HG02763 (cell line): ENCODE measurements at regions not wholly inside any gene's neighbourhood (a gene's known extent, or its start where the extent isn't known, plus 50 kb on each side); places are given as distances from the start of the nearest gene placed in this dataset.

Source experiments
- ATAC-seq: cut with Tn5 transposase; IDR thresholded peaks from one replicate; pipeline ENCODE4 v1.9.1; 2021; ENCODE audit warnings: mild to moderate bottlenecking, moderate library complexity; ENCODE audit not compliant: unreplicated experiment

DNA sequence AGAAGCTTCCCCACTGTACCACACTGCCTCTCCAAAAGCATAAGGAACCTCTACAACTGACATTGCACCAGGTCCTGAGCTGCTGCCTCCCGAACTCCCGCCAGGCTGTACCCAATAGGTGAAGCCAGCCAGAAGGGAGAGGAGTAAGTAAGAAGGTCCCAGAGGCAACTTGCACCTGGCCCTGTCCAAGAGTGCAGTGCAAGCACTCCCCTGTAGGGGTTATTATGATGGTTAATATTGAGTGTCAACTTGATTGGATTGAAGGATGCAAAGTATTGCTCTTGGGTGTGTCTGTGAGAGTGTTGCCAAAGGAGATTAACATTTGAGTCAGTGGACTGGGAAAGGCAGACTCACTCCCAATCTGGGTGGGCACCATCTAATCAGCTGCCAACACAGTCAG is 879.3 kb upstream of the SLIT2 start:
- ATAC-seq = no peak

DNA sequence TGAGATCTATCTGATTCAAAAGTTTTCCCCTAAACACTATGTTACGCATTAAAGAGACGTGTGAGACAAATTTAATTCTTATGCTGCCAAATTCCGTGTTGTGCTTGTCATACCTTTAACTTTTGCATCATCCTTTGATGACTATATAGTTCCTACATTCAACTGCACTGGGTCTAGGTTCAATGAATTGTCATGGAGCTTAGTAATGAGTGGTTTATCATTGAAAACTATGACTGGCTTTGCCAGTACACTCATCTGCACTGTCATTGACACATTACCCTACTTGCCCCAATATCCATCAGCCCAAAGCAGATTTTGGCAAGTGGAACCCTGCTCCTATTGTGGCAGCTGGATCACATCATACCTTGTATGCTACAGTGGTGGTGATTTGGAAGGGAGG is 882.9 kb upstream of the SLIT2 start:
- no peak for ATAC-seq

DNA sequence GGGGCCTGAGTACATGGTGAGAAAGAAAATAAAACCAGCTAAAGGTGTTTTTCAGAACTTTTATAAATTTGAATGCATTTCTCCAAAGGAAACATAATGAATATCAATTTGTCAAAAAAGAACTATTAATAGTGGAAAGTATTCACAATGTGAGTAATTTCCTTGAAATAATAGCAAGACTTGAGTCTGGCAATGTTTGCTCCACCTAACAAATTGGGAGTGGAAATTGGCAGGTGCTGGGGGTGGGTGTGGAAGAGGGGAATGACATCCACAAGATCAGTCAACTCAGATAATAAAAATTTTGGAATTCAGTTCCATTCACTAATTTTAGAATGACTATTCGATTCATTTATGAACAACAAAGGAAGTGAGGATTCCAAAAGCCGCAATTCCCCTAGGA is 884.8 kb upstream of the SLIT2 start:
- no peak for ATAC-seq

DNA sequence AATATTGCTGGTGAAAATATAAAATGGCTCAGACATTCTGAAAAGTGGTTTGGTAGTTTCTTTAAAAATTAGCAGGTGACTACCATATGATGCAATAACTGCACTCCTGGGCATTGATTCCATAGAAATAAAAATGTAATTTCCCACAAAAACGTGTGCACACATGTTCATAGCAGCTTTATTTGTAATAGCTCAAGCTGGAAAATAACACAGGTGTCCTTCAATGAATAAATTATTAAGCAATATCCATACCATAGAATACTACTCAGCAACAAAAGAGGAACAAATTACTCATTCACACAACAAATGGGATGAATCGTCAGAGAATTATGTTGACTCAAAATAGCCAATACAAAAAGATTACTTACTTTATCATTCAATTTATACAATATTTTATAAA is 893.7 kb upstream of the SLIT2 start:
- ATAC-seq = no peak

DNA sequence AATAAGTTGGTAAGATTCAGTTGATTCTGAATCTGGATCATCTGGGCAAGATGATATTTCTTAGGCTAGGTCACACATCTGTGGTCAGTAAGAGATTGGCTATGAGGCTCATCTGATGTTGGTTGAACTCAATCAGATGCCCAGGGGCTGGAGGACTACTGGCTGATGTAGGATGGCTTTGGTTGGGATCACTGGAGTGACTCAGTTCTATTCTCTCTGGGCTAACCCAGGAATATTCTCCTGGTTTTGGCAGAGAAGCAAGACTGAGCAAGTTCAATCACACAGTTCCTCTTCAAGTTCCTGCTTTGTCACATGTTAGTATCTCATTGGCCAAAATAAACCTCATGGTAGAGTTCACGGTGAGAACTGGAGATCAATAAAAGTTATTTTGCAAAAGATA is 902.3 kb upstream of the SLIT2 start:
- ATAC-seq = no peak

DNA sequence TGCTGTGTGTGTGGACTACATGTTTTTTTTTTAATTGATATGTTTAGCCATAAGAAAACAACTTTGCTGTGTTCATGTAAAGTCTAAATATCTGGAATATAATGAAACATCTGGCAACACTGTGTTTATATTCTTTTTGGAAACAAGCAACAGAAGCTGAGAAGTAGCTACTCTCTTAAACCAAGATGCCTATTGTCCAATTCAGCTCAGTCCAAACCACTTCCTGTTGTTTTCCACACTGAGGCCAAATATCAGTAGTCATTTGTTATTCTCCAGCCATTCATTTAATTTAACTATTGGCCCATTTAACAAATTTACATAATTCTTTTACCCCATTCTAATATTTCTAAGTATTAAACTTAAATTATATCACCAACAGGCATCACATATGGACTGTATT is 903.0 kb upstream of the SLIT2 start:
- ATAC-seq = no peak

DNA sequence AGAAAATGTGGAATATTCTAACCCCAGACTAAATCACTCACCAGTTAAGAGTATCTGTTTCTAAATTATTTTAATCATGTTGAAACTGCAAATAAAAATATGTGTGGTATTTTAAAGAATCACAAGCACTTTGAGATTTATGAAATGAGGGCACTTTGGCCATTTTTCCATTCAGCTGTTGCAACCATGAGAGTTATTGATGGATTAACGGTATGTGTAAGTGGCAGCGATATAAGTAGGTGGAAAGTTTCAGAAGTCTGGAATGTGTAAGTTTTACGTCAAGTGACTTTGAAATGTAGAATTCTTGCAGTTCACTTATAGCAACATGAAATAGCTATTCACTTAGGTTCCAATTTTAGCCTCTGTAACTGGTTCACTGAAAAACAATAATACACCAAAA is 905.1 kb upstream of the SLIT2 start:
- no peak for ATAC-seq

DNA sequence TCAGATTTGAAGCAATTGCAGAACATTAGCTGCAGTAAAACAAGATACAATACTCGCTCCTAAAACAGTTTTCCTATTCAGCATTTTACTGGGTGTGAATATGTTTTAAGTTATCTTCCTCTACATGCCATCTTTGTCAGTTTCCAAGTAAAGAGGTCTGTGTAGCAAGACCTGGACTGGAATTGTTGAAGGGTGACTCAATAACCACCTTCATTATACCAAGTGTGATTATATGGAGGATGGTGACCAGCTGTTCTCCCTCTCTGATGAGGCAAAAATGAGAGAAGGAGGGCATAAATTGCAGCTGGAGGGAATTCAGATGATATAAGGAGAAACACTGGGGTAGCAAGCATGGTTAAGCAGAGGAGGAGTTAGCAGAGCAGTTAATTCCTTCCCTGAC is 922.1 kb upstream of the SLIT2 start:
- ATAC-seq = no peak

DNA sequence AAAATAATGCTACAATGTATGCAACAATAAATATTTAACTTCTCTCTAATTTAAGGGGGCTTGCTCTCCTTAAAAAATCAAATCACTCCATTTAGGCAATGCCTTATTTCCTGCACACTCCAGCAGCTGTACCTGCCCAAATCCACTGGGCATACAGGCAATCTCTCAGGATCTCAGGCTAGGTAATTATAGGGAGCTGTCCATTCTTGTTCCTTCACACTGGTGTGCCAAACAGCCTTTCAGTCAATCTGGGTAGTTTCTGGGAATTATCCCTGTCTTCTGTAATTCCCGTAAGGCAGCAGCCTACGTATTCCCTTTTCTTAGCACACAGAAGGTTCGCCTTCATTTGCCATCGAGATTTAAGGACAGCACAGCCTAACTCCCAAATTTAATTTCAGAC is 922.6 kb upstream of the SLIT2 start:
- ATAC-seq = no peak

DNA sequence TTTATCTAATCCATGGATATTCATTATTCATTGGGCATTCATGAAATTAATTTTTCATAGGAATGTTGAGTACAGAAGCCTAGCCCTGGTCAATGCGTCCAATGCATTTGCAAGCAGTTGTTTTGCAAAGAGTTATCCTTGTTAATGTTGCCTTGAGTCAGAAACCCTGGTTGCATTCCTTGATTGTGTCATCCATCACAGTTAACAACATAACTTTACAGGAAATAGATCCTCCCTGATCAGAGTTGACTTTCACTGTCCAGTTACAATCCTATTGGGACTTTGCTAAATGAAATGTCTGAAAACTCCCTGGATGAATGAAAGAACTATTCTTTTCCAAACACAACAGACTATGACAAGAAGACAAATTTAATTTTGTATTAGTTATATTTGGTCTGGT is 924.3 kb upstream of the SLIT2 start:
- no peak for ATAC-seq

DNA sequence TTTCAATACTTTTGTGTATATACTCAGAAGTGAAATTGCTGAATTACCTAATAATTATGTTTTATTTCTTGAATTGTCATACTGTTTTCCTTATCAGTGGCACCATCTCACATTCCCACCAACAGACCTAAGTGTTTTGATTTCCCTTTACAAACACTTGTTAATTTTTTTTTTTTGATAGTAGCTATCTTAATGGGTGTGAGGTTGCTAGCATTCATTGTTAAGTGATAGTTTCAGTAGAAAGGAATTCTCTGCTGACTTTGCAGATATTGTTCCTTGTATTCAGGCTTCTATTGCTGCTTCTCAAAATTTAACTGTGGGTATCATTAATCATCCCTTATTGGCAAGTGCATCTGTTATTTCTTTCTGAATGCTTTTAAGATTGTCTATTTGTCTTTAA is 927.5 kb upstream of the SLIT2 start:
- ATAC-seq = no peak

DNA sequence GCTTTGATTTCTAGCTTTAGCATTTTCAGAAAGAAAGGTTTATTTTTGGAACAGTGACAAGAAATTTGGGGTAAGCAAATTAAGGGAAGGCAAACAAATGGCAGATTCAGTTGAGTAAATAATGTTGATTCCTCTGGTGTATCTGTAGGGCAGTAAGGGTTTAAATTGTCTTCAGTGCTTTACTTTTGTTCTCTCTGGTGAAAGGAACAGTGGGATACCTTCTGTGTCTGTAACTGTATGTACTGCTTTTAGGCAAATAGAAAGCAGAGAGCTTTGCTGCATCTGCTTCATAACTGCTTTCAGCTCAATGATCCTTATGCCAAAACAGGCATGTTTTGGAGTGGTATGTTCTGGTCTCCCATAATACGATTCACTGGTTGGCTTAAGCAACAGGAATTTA is 932.1 kb upstream of the SLIT2 start:
- no peak for ATAC-seq

DNA sequence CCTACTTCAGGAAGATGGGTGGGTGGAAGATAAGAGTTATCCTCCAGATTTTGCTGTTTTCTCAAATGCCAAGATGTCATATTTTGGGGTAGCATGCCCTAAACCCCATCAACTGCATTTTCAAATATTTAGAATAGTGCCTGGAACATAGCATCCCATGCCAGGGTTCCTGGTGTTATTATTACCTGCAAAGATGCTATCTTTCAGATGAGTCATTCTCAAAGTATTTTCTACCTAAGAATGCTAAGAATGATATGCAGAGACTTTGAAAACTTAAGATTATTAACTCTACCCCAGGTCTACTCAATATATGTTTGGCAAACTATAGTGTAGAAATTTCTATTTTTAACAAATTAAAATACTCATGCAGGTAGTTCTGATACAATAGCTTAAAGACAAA is 934.3 kb upstream of the SLIT2 start:
- ATAC-seq = no peak

DNA sequence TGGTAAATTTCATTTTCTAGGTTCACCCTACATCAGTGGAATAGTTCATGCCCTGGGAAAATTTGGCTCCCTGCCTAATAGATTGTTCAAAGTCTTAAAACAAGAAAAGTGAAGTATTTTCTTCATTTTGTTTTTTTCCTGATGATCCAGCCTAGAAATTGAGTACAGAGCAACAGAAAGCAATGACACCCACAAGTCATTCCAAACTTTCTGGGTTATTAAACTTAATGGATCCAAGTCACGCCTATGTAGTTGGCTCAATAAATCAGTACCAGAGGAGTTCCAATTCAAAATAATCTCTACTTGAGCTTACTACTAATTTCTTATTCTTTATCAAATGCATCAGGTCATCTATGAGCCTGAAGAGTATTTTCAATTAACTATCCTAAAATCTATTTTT is 937.6 kb upstream of the SLIT2 start:
- no peak for ATAC-seq

DNA sequence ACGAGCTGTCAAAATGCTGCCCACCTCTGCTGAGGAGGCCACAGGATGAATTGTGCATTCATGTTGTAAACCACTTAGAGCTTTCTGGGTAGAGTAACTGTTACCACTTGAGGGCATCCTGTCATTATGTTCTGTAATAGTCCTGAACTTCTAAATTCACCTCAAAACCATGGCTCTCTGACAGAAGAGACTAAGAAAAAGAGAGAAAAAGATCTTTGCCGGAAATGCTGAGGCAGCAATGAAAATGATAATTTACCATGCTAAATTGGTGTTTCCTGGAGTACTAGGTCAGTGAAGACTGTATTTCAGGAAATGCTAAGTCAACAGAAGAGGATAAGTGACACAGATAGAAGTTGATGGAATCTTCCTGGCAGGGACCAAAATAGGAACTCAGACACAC is 942.3 kb upstream of the SLIT2 start:
- ATAC-seq = no peak

DNA sequence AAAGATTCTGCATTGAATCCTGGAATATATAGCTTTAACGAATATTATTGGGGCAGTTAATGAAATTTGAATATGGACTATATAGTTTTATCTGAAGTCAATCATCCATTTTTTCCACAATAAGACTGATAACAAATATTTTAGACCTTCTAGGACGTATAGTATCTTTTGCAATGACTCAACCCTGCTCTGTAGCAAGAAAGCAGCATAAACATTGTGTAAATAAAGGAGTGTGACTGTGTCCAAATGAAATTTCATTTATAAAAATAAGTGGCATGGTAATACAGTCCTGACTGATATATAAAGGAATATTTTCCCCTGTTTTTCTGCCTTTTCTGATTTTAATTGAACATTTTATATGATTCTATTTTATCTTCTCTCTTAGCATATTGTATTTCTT is 947.7 kb upstream of the SLIT2 start:
- ATAC-seq = no peak

DNA sequence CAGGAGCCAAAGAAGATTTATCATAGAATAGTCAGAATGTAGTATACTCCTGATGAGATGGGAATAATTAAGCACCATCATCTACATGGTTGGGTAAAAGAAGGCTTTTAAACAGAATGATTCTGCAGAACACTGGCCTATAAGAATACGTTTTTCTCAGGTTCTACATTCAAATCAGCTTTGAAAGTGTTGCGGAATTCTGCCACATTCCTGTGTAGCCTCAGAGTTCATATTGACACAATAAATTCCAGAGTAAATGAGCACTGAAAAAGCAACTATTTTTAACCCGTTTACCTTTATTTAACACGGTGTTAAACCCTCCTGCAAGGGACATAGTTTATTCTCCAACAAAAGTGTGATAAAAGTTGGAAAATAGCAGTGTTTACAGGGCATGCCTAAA is 950.2 kb upstream of the SLIT2 start:
- no peak for ATAC-seq

DNA sequence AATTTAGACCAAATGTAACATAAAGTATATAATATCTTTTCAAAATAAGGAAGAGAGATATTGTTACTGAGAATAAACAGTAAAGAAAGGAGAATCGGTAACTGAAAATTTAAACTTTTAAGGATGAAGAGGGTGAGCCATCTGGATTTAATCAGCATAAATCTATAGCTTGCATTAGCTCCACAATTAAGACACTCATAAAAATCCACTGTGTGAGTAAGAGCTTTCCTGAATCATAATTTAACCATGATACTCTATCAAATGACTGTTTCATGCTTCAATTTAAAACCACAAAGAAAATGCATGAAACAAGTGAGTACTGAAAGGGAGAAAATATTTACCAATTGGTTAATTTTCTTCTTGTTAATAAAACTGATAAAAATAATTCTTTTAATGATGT is 951.5 kb upstream of the SLIT2 start:
- ATAC-seq = no peak

DNA sequence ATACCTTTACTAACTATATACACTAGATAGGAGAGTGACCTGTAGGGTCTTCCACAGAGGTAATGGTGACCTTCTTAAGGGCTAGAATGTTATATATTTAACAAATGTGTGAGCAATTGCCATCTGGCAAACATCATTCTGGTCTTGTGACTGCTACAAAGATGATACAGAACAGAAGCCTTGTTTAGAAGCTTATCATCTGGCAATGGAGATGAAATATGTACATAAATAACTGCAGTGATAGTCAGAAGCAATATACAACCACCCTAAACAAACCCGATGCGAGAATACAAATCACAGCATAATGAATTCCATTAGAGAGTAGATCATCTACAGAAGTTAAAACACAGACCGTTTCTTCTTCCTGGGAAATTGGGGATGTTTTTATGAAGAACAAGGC is 952.7 kb upstream of the SLIT2 start:
- ATAC-seq = no peak

DNA sequence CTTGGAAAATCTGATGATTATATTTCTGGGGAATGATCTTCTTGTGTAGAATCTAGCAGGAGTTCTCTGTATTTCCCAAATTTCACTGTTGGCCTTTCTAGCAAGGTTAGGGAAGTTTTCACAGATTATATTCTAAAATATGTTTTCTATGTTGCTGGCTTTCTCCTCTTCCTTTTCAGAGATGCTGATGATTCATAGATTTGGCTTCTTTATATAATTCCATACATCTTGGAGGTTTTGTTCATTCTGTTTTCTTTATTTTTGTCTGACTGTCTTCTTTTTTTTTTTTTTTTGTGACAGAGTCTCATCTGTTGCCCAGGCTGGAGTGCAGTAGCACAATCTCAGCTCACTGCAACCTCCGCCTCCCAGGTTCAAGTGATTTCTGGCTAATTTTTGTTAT is 957.9 kb upstream of the SLIT2 start:
- ATAC-seq = no peak

DNA sequence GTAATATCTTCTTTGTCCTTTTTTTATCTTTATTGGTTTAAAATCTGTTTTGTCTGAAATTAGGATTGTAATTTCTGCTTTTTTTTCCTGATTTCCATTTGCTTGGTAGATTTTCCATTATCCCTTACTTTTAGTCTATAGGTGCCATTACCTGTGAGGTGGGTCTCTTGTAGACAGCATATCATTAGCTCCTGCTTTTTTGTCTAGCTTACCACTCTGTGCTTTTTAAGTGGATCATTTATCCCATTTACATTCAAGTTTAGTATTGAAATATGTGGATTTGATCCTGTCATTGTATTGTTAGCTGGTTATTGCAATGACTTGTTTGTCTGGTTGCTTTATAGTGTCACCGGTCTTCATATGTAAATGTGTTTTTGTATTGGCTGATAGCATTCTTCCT is 958.6 kb upstream of the SLIT2 start:
- no peak for ATAC-seq

DNA sequence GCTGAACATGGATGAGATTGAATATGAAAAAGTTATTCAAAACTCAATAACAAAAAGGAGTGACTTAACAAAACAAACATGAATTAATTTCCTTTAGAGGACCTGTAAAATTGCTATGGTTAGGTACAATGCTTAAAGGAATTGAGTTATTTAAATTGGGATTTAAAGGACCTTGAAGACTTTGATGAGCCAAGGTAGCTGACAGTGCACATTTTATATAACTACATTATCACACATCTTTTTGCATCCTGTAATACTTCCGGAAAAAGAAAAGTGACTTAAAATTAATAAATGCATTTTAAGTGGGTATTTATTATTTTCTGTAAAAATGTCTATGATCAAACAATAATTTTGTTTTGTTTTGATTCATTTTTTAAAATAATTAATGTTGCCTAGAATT is 964.8 kb upstream of the SLIT2 start:
- no peak for ATAC-seq

DNA sequence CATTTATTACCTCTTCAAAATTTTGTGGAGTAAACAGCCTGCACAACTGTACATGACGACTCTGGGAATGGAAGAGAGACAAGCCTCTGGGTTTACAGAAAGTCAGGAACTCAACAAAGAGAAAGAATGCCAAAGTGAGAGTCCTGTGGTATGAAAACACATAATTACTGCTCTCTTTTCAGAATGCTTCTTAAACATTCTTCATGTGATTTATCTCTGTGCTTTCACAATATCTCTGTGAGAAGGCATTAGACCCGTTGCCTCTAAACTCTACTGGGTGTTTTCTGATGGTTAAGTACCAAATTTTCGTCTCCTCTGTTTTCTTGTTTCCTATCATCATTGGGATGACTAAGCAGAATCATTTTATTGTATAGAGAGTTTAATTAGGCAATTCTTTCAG is 966.6 kb upstream of the SLIT2 start:
- ATAC-seq = no peak

DNA sequence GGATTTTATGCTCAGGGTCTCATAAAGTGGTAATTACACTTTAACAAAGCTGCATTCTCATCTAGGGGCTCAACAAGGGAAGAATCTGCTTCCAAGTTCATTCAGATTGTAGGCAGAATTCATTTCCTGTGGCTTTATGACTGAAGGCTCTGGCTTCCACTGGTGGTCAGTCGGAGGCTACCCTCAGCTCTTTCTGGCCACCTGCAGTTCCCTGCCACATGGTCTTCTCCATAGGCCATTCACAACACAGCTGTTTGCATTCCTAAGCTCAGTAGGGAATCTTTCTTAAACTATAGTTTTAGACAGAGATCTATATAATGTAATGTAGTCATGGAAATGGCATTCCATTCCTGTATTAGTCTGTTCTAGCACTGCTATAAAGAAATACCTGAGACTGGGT is 973.0 kb upstream of the SLIT2 start:
- ATAC-seq = no peak
